ENCODE measurements at regions not wholly inside any gene's neighbourhood (a gene's known extent, or its start where the extent isn't known, plus 50 kb on each side); places are given as distances from the start of the nearest gene placed in this dataset.
"Not testable (repeated sequence)": the region's sequence is repeated elsewhere in the genome, so short reads cannot be mapped to it uniquely, and the experiment has no call there.

GRCh38 chr4:91830681-91831395 lies 472.9 kb upstream of the GRID2 start:
- ATAC-seq (no peak), DNase-seq (no peak)
- intact Hi-C loops (cut with micrococcal nuclease), result no loop called here

GRCh38 chr4:91837608-91838029 lies 466.1 kb upstream of the GRID2 start:
- intact Hi-C loops (cut with micrococcal nuclease), result no loop called here
- DNase-seq, result no peak
- no peak for ATAC-seq

GRCh38 chr4:91838181-91838861 lies 465.4 kb upstream of the GRID2 start:
- ATAC-seq (no peak), DNase-seq (no peak)
- intact Hi-C loops (cut with micrococcal nuclease), result no loop called here

GRCh38 chr4:91840359-91840758 lies 463.4 kb upstream of the GRID2 start:
- intact Hi-C loops (cut with micrococcal nuclease), result no loop called here
- DNase-seq (no peak), ATAC-seq (no peak)

- DNase-seq (no peak), ATAC-seq (no peak)
- intact Hi-C loops (cut with micrococcal nuclease), result no loop called here
Measured at GRCh38 chr4:91846233-91846632, 457.5 kb upstream of the GRID2 start.

- ATAC-seq (no peak), DNase-seq (no peak)
- intact Hi-C loops (cut with micrococcal nuclease), result no loop called here
Measured at GRCh38 chr4:91851456-91851855, 452.3 kb upstream of the GRID2 start.

GRCh38 chr4:91887926-91888325 lies 415.8 kb upstream of the GRID2 start:
- ATAC-seq (no peak), DNase-seq (no peak)
- intact Hi-C loops (cut with micrococcal nuclease), result no loop called here

GRCh38 chr4:91891217-91891616 lies 412.5 kb upstream of the GRID2 start:
- ATAC-seq; intact Hi-C loops (cut with micrococcal nuclease); DNase-seq: not testable (repeated sequence)

- no peak for DNase-seq
- ATAC-seq, result no peak
- intact Hi-C loops (cut with micrococcal nuclease), result no loop called here
Measured at GRCh38 chr4:91894006-91894405, 409.8 kb upstream of the GRID2 start.

GRCh38 chr4:91904556-91904955 lies 399.2 kb upstream of the GRID2 start:
- intact Hi-C loops (cut with micrococcal nuclease), result no loop called here
- no peak for ATAC-seq
- DNase-seq, result no peak

GRCh38 chr4:91909963-91910362 lies 393.8 kb upstream of the GRID2 start:
- intact Hi-C loops (cut with micrococcal nuclease), result no loop called here
- no peak for DNase-seq

GRCh38 chr4:91914176-91914804 lies 389.5 kb upstream of the GRID2 start:
- intact Hi-C loops (cut with micrococcal nuclease), result no loop called here
- DNase-seq (no peak), ATAC-seq (no peak)

More at GRCh38 chr4:91909963-91910362, 393.8 kb upstream of the GRID2 start:
- ATAC-seq, result no peak

GRCh38 chr4:91916219-91916618 lies 387.5 kb upstream of the GRID2 start:
- intact Hi-C loops (cut with micrococcal nuclease), result no loop called here
- DNase-seq (no peak), ATAC-seq (no peak)

- no peak for ATAC-seq
Measured at GRCh38 chr4:91924625-91925024, 379.1 kb upstream of the GRID2 start.

GRCh38 chr4:91935217-91935616 lies 368.5 kb upstream of the GRID2 start:
- ATAC-seq (no peak), DNase-seq (no peak)
- intact Hi-C loops (cut with micrococcal nuclease), result no loop called here

More at GRCh38 chr4:91924625-91925024, 379.1 kb upstream of the GRID2 start:
- intact Hi-C loops (cut with micrococcal nuclease), result no loop called here
- DNase-seq, result no peak

- intact Hi-C loops (cut with micrococcal nuclease), result no loop called here
- ATAC-seq, result no peak
- DNase-seq, result no peak
Measured at GRCh38 chr4:91936311-91936710, 367.5 kb upstream of the GRID2 start.

- no peak for DNase-seq
- intact Hi-C loops (cut with micrococcal nuclease), result no loop called here
- no peak for ATAC-seq
Measured at GRCh38 chr4:91957963-91958362, 345.8 kb upstream of the GRID2 start.

- intact Hi-C loops (cut with micrococcal nuclease), result no loop called here
- ATAC-seq (no peak), DNase-seq (no peak)
Measured at GRCh38 chr4:91958596-91958995, 345.2 kb upstream of the GRID2 start.

- DNase-seq (no peak), ATAC-seq (no peak)
- intact Hi-C loops (cut with micrococcal nuclease), result no loop called here
Measured at GRCh38 chr4:91961504-91961903, 342.3 kb upstream of the GRID2 start.

- ATAC-seq (no peak), DNase-seq (no peak)
- intact Hi-C loops (cut with micrococcal nuclease), result no loop called here
Measured at GRCh38 chr4:91963486-91963885, 340.3 kb upstream of the GRID2 start.

GRCh38 chr4:91965166-91965565 lies 338.6 kb upstream of the GRID2 start:
- intact Hi-C loops (cut with micrococcal nuclease), result no loop called here
- DNase-seq, result no peak
- no peak for ATAC-seq
